GM18505 (cell line): ENCODE measurements at regions not wholly inside any gene's neighbourhood (a gene's known extent, or its start where the extent isn't known, plus 50 kb on each side); places are given as distances from the start of the nearest gene placed in this dataset.
A peak's percentile ranks its signal among the peaks of the same experiment; 100 is the strongest.
"Not testable (repeated sequence)": the region's sequence is repeated elsewhere in the genome, so short reads cannot be mapped to it uniquely, and the experiment has no call there.

Experiments
- ATAC-seq: cut with Tn5 transposase; IDR thresholded peaks from one replicate; pipeline ENCODE4 v1.9.1; 2021; ENCODE audit not compliant: unreplicated experiment
- POLR2A ChIP-seq: IDR thresholded peaks from 4 replicates; pipeline ENCODE4 v1.6.1; 2011; ENCODE audit warnings: borderline replicate concordance; ENCODE audit not compliant: insufficient read depth, insufficient read length; ENCODE audit errors: extremely low read depth

GRCh38 chr4:110869862-110870572, 247.1 kb upstream of the PITX2 start:
- TF ChIP-seq POLR2A: no peak

GRCh38 chr4:110876214-110876613, 253.3 kb upstream of the PITX2 start:
- not testable (repeated sequence) for ATAC-seq

More at GRCh38 chr4:110869862-110870572, 247.1 kb upstream of the PITX2 start:
- peak; percentile 86 for ATAC-seq

GRCh38 chr4:110876866-110877265, 254.0 kb upstream of the PITX2 start:
- TF ChIP-seq POLR2A: no peak
- no peak for ATAC-seq

GRCh38 chr4:110877778-110878370, 255.0 kb upstream of the PITX2 start:
- no peak for ATAC-seq
- TF ChIP-seq POLR2A: no peak

- TF ChIP-seq POLR2A: no peak
- no peak for ATAC-seq
These were observed 255.5 kb upstream of the PITX2 start for GRCh38 chr4:110878413-110878812.

GRCh38 chr4:110878956-110879355, 256.1 kb upstream of the PITX2 start:
- ATAC-seq: no peak
- TF ChIP-seq POLR2A: no peak

DNA sequence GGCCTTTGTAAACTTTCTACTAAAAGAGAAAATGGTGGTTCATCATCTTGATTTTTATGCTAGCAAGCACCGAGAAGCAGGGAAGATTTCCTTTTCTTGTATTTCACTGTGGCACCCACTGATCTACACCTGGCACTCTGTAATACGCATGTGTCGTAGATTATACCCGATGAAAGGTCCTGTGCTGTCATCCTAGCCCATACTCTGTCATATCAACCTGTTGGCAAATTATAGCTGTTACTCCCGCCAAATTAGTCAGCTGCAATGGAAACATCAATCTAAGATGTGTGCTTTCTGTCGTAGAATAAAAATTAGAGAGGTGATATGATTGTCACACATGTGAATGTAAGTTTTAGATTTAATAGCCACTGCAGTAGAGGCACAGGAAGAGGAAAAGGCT, 263.4 kb upstream of the PITX2 start:
- ATAC-seq: no peak
- TF ChIP-seq POLR2A: no peak

GRCh38 chr4:110886856-110887255, 264.0 kb upstream of the PITX2 start:
- ATAC-seq: no peak
- TF ChIP-seq POLR2A: no peak

DNA sequence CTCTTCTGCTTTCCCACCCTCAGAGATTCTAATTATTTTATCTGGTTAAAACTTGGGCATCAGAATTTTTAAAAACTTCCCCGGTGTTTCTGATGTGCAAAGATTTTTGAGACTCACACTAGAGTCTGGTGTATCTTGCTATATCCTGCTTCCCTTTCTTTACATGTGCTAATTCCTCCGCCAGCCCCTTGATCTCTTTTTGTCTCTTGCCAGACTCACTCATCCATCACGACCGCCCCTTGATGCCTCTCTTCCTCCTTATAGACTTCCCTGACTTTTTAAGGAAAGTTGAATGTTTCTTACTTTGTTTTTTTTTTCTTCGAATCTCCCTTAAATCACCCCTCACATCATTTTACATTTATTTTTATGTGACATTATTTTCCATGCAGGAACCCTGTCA, 274.9 kb upstream of the PITX2 start:
- ATAC-seq: no peak
- no peak for TF ChIP-seq POLR2A

- ATAC-seq: peak; percentile 88
- TF ChIP-seq POLR2A: no peak
These were observed 275.4 kb upstream of the PITX2 start for GRCh38 chr4:110898290-110898689.

DNA sequence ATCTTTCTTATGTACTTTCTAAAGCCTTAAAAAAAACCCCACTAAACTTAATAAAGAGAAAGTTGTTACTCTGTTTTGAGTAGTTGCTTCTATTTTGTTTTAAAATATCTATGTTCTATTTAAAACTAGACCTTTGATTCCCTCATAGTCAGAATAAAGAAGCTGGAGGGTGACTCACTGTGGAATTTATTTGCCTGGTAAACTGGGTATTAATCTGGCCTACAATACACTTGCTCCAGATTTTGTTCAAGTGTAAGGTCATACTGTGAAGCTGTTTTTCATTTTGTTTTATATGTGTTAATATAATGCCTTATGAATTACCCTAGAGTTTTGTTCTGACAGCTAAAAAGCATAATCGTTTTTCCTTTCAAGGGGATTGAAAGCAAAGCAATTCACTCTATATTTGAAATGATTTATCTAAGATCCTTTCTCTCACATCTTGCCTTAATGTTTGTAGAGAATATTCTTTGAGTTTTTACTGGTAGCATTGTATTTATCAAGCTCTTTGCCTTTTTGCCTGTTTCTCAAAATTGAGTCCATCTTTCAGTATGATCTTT, 277.4 kb upstream of the PITX2 start:
- ATAC-seq: no peak
- TF ChIP-seq POLR2A: no peak

- no peak for ATAC-seq
- no peak for TF ChIP-seq POLR2A
These were observed 279.6 kb upstream of the PITX2 start for GRCh38 chr4:110902500-110902899.

- ATAC-seq: no peak
- no peak for TF ChIP-seq POLR2A
These were observed 281.7 kb upstream of the PITX2 start for GRCh38 chr4:110904435-110905065.

DNA sequence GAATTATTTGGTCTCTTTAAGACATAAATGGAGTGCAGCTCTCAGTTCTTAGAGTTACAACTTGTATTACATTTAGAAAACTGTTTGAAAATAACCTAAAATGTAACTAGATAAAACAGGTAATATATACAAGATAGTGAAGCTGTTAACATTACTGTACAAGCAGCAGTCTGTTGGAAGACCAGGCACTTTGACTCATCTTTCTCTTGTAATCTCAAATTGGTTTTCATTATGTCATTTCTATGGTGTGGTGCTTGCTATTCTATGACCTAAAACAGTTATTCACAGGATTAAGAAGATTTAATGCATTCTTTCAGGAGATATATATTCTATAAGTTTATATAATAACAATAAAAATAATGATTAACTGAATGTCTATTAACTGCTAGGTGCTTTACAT, 282.5 kb upstream of the PITX2 start:
- ATAC-seq: no peak
- no peak for TF ChIP-seq POLR2A
